ENCODE measurements at regions not wholly inside any gene's neighbourhood (a gene's known extent, or its start where the extent isn't known, plus 50 kb on each side); places are given as distances from the start of the nearest gene placed in this dataset.

DNA sequence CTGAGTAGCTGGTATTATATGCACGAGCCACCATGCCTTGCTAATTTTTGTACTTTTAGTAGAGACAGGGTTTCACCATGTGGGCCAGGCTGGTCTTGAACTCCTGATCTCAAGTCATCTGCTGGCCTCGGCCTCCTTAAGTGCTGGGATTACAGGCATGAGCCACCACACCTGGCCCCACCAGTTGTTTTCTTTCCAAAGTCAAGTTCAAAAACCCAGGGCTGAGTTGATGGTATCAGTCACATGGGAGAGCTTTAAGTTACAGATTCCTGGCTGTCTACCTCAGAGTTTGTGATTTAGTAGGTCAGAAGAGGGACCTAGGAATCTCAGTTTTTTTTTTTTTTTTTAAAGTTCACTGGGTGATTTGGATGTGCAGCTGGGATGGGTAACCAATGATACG lies 107.7 kb downstream of the SCP2D1 start:
- Histone ChIP-seq H3K9me2 (replicated peaks; ENCODE audit: low read depth, low read length) (no peaks in the 10 kb centered on the region), H3F3A (ENCODE audit: low read depth) (no peaks in the 10 kb centered on the region), H3K4me2 (ENCODE audit: low read depth, low read length, poor library complexity, severe bottlenecking) (no peak overlapping the region), H3K79me2 (ENCODE audit: insufficient read depth, low read length) (no peaks in the 10 kb centered on the region), H3K27me3 (ENCODE audit: insufficient read depth, low read length, poor library complexity, severe bottlenecking) (no peaks in the 10 kb centered on the region), H3K9me3 (ENCODE audit: insufficient read depth, low read depth, low read length) (no peaks in the 10 kb centered on the region), H4K20me1 (ENCODE audit: insufficient read depth, low read length, poor library complexity, severe bottlenecking) (no peaks in the 10 kb centered on the region), H2AFZ (ENCODE audit: low read length) (no peak overlapping the region), H3K4me3 (ENCODE audit: low read length, poor library complexity, severe bottlenecking) (no peak overlapping the region), H3K36me3 (ENCODE audit: insufficient read depth, low read length) (no peaks in the 10 kb centered on the region), H3K4me1 (ENCODE audit: insufficient read depth, low read length, poor library complexity, severe bottlenecking) (no peaks in the 10 kb centered on the region), H3K9ac (ENCODE audit: low read depth, low read length, poor library complexity, severe bottlenecking) (no peak overlapping the region)
- TF ChIP-seq EZH2phosphoT487 (IDR thresholded peaks at IDR 0.05; ENCODE audit: borderline replicate concordance) = no peak
- TF ChIP-seq, protein P1, sequence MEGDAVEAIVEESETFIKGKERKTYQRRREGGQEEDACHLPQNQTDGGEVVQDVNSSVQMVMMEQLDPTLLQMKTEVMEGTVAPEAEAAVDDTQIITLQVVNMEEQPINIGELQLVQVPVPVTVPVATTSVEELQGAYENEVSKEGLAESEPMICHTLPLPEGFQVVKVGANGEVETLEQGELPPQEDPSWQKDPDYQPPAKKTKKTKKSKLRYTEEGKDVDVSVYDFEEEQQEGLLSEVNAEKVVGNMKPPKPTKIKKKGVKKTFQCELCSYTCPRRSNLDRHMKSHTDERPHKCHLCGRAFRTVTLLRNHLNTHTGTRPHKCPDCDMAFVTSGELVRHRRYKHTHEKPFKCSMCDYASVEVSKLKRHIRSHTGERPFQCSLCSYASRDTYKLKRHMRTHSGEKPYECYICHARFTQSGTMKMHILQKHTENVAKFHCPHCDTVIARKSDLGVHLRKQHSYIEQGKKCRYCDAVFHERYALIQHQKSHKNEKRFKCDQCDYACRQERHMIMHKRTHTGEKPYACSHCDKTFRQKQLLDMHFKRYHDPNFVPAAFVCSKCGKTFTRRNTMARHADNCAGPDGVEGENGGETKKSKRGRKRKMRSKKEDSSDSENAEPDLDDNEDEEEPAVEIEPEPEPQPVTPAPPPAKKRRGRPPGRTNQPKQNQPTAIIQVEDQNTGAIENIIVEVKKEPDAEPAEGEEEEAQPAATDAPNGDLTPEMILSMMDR (conservative IDR thresholded peaks at IDR 0.05; ENCODE audit: low read length) = no peak

DNA sequence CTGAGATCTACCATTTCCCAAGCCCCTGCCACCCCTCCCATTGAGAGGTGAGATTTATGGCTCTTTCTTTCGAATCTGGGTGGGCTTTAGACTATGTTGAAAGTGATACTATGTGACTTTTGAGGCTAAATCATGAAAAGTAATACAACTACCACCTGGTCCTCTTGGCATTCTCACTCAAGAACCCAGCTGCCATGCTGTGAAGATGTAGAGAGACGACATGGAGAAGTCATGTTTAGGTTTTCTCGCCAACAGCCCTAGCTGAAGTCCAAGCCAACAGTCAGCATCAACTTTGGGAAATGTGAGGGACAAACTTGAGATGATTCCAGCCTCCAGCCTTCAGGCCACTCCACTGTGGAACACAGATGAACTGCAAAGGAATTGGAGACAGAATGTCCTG lies 108.7 kb downstream of the SCP2D1 start:
- H3K9me2 ChIP-seq (replicated peaks; ENCODE audit: low read depth, low read length) = no peaks in the 10 kb centered on the region
- H3K79me2 ChIP-seq (ENCODE audit: insufficient read depth, low read length) = no peaks in the 10 kb centered on the region
- no peak overlapping the region for H3K4me2 ChIP-seq (ENCODE audit: low read depth, low read length, poor library complexity, severe bottlenecking)
- no peaks in the 10 kb centered on the region for H3K27me3 ChIP-seq (ENCODE audit: insufficient read depth, low read length, poor library complexity, severe bottlenecking)
- TF ChIP-seq EZH2phosphoT487 (IDR thresholded peaks at IDR 0.05; ENCODE audit: borderline replicate concordance) = no peak
- TF ChIP-seq, protein P1 (conservative IDR thresholded peaks at IDR 0.05; ENCODE audit: low read length) = no peak
- H3K36me3 ChIP-seq (ENCODE audit: insufficient read depth, low read length) = no peaks in the 10 kb centered on the region
- no peak overlapping the region for H2AFZ ChIP-seq (ENCODE audit: low read length)
- no peak overlapping the region for H3K9ac ChIP-seq (ENCODE audit: low read depth, low read length, poor library complexity, severe bottlenecking)
- no peaks in the 10 kb centered on the region for H3F3A ChIP-seq (ENCODE audit: low read depth)
- no peak overlapping the region for H3K4me3 ChIP-seq (ENCODE audit: low read length, poor library complexity, severe bottlenecking)
- no peaks in the 10 kb centered on the region for H3K4me1 ChIP-seq (ENCODE audit: insufficient read depth, low read length, poor library complexity, severe bottlenecking)
- no peaks in the 10 kb centered on the region for H3K9me3 ChIP-seq (ENCODE audit: insufficient read depth, low read depth, low read length)
- H4K20me1 ChIP-seq (ENCODE audit: insufficient read depth, low read length, poor library complexity, severe bottlenecking) = no peaks in the 10 kb centered on the region

DNA sequence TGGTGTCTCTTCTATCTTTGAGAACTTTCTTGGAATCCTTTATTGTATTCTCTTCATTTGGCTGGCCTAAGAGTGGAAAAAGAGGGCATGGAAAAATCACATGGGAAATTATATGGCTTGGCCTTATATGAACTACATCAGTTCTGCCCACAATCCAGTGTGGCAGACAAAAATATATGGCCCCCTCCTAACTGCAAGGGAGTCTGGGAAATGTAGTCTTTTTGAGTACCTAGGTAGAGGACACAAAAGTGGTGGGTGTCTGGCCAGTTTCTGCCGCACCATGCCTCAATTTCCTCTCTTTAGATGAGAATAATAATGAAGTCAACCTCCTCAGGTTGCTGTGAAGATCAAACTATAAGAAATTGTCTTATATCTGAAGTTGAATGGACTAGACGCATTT lies 109.3 kb downstream of the SCP2D1 start:
- no peaks in the 10 kb centered on the region for H3F3A ChIP-seq (ENCODE audit: low read depth)
- no peaks in the 10 kb centered on the region for H3K36me3 ChIP-seq (ENCODE audit: insufficient read depth, low read length)
- H3K9ac ChIP-seq (ENCODE audit: low read depth, low read length, poor library complexity, severe bottlenecking) = no peak overlapping the region
- H3K27me3 ChIP-seq (ENCODE audit: insufficient read depth, low read length, poor library complexity, severe bottlenecking) = no peaks in the 10 kb centered on the region
- H3K9me2 ChIP-seq (replicated peaks; ENCODE audit: low read depth, low read length) = no peaks in the 10 kb centered on the region
- TF ChIP-seq, protein P1 (conservative IDR thresholded peaks at IDR 0.05; ENCODE audit: low read length) = no peak
- no peak for TF ChIP-seq EZH2phosphoT487 (IDR thresholded peaks at IDR 0.05; ENCODE audit: borderline replicate concordance)
- no peaks in the 10 kb centered on the region for H3K4me1 ChIP-seq (ENCODE audit: insufficient read depth, low read length, poor library complexity, severe bottlenecking)
- H3K79me2 ChIP-seq (ENCODE audit: insufficient read depth, low read length) = no peaks in the 10 kb centered on the region
- H3K4me2 ChIP-seq (ENCODE audit: low read depth, low read length, poor library complexity, severe bottlenecking) = no peak overlapping the region
- H4K20me1 ChIP-seq (ENCODE audit: insufficient read depth, low read length, poor library complexity, severe bottlenecking) = no peaks in the 10 kb centered on the region
- H2AFZ ChIP-seq (ENCODE audit: low read length) = no peak overlapping the region
- no peaks in the 10 kb centered on the region for H3K9me3 ChIP-seq (ENCODE audit: insufficient read depth, low read depth, low read length)
- H3K4me3 ChIP-seq (ENCODE audit: low read length, poor library complexity, severe bottlenecking) = no peak overlapping the region

All from Loucy (cell line).